Renal pelvis (tissue), 1 donor: ENCODE measurements at regions not wholly inside any gene's neighbourhood (a gene's known extent, or its start where the extent isn't known, plus 50 kb on each side); places are given as distances from the start of the nearest gene placed in this dataset.

ENCODE experiments used
- DNase-seq: peaks from one replicate; pipeline ENCODE4 v3.0.0-alpha.2; 2013

GRCh38 chr7:114755856-114756255 lies 166.0 kb upstream of the MDFIC start:
- no peak for DNase-seq

GRCh38 chr7:114758661-114759227 lies 163.2 kb upstream of the MDFIC start:
- no peak for DNase-seq

- no peak for DNase-seq
These were observed 162.4 kb upstream of the MDFIC start for GRCh38 chr7:114759347-114760062.

DNA sequence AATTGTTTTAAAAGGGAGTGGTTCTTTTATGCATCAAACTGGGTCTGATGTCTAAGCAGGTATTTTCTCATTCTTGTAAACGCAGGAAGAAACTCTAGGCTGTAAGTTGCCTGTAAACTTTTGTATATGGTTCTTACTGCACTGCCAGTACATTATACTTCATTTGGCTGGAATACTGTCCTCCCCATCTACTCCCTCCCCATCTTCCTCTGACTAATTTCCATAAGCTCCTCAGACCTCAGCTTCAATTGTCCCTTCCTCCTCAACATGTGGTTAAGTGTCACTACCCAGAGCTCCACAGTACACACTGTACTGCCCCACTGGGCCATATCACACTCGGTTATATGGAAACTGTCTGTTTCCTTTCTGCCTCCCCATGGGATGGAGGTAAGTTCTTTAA lies 161.4 kb upstream of the MDFIC start:
- DNase-seq = no peak

DNA sequence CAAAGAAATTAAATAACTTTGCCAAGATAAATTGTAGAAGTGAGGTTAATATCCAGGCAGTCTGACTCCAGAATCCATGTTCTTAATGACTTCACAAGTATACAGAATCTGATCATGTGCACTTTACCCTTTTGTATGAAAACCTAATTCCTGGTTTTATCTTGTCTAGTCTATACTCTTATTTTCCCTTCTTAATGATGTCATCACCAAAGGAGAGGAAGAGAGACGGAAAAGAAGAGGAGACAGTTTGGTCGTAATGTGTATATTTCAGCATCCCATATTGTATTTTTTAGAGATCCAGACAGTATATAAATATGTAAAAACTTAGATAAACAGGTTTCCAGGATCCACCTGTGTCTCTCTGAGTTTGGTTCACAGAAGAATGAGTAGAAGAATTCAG lies 159.9 kb upstream of the MDFIC start:
- no peak for DNase-seq

GRCh38 chr7:114765331-114766040 lies 156.4 kb upstream of the MDFIC start:
- no peak for DNase-seq

GRCh38 chr7:114766041-114766356 lies 155.9 kb upstream of the MDFIC start:
- no peak for DNase-seq

DNA sequence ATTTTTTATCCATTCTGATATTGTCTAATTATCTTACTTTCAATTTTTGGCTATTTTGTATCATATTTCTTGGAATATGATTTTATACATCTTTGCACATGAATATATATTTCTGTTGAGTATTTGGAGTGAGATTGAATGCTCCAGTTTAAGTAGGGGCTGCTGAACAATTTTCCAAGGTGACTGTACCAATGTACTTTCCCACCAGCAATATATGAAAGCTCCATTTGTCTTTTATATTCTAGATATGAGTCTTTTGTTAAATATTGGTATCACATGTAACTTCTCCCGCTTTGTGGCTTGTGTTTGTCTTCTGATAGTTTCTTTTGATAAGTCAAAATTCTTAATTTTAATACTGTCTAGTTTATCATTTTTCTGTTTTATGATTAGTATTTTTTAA lies 144.6 kb upstream of the MDFIC start:
- no peak for DNase-seq

DNA sequence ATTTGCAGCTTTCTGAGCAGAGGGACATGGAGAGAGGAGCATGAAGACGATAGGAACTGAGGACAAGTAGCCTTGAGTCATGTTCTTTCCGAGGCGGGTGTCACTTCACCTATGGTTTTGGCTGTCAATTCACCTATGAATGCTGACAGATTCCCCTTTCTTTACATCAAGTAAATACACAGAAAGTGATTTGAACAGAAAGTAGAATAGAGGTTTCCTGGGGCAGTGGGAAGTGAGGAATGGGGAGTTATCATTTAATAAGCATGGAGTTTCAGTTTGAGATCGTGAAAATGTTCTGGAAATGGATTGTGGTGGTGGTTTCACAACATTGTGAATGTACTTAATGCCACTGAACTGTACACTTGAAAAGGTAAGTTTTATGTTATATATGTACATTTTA lies 138.4 kb upstream of the MDFIC start:
- DNase-seq = no peak

GRCh38 chr7:114784177-114784576 lies 137.7 kb upstream of the MDFIC start:
- DNase-seq = no peak

DNA sequence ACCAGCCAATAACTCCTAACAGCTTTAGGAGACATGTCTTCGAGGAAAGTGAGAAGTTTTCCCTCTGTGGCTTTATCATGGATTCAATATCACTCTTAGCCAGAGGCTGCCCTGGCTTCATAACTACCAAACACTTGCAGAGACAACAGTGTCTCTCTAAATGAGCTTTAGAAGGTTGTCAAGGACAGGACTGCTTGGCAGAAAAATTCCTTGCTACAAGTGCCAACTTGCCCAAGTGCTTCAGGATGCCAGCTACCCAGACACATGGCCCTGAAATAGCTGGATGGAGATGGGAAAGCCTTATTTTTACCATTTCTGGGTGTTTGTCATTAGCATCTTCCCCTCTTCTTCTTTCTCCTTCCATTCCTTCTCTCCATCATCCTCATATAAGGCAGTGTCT lies 137.1 kb upstream of the MDFIC start:
- DNase-seq = no peak

GRCh38 chr7:114785496-114785895 lies 136.4 kb upstream of the MDFIC start:
- DNase-seq = no peak

DNA sequence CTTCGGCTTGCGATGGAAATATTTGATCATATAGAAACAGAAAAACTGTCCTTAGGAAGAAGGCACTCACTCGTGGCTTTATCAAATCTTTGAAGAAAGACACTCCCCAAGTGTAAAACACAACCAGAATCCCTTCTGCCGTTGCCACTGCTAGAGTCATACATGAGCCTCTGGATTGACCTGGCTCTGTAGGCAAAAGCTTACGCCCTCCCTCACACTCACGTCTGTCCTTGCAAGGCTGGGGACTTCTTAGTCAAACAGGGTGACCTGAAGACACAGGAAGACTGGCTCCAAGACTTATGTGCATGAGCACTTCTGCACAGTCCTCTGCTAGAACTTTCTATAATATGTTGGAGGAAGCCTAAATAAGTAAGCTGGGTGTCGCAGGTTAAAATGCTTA lies 135.4 kb upstream of the MDFIC start:
- DNase-seq = no peak

DNA sequence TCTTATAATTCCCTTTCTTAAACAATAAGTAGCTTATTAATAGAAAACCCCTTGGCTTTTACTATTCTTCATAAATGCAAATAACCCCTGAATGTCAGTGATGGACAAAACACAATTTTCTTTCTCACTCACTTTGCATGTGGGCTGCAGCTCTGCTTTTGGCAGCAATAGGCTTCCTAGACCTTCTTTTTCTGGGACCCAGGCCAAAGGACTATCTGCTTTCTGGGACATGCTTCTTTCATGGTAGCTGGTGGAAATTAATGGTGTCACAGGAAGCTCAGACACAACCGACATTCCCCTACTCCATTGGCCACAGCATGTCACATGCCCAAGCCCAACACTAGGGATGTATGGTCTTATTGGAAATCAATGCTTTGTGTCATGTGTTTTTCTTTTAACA lies 134.3 kb upstream of the MDFIC start:
- DNase-seq = no peak

DNA sequence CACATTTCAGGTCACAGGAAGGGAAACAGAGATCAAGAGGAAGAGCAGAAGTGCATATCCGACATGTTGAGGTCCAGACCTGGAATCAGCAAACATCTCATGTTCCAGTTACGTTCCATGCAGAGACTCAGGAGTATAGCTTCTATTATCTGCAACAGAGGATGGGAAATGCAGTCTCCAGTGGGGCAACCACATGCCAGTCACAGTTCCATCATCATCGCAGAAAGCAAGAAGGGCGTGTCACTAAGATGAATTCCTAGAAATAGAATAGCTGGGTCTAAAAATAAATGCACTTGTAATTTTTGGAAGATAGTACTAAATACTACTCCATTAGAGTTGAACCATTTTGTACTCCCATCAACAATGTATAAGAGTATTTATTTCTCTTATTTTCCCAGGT lies 133.2 kb upstream of the MDFIC start:
- no peak for DNase-seq

- no peak for DNase-seq
These were observed 132.7 kb upstream of the MDFIC start for GRCh38 chr7:114789161-114789560.

DNA sequence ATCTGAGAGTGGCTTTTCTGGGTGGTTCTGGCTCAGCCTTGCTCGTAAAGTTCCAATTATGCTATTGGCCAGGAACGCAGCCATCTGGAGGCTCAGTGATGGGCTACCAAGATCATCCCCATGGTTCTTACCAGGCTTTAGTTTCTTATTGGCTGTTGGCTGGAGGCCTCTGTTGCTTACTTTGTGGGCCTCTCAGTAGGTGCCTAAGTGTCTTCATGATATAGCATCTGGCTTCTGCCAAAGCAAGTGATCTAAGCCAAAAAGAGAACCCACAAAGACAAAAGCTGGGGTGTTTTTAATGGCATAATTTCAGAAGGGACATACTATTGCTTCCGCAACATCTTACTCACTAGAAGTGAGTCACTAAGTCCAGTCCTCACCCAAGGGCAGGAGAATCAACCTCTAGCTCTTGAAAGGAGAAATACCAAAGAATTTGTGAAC lies 132.0 kb upstream of the MDFIC start:
- no peak for DNase-seq

DNA sequence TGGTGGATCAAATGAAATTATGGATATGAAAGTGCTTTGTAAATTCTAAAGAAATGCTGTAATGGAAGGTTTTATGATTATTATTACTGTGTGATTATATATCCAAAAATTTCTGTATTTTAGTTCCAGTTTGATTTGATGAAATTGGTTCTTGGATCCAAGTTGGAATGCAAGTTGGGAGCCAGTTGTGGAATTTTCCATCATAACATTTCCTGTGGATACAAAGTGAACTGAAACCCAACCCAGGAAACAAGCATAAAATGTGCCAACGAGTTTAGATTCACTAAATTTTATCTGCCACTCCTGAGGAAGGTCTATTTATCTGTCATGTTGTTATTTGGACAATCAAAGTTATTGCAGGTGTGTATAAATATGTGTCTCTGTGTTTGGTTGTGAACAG lies 131.4 kb upstream of the MDFIC start:
- DNase-seq = no peak

DNA sequence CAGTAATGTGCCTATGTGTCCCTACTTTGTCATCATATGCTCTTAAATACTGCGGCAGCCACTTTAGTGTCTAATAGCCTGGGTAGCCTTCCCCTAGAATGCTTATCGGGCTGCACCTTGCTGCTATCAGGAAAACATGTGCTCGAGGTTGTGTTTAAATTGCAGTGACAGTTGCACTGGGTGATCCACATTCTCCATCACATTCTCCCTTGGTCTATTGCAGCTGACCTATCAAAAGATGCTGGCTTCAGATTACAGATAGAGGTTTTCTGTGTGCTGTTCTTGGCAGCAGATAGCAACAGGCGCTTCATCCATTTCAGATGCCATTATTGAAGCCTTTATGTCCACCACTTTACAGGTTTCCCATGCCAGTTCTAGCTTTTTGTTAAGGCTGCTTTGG lies 130.1 kb upstream of the MDFIC start:
- no peak for DNase-seq

DNA sequence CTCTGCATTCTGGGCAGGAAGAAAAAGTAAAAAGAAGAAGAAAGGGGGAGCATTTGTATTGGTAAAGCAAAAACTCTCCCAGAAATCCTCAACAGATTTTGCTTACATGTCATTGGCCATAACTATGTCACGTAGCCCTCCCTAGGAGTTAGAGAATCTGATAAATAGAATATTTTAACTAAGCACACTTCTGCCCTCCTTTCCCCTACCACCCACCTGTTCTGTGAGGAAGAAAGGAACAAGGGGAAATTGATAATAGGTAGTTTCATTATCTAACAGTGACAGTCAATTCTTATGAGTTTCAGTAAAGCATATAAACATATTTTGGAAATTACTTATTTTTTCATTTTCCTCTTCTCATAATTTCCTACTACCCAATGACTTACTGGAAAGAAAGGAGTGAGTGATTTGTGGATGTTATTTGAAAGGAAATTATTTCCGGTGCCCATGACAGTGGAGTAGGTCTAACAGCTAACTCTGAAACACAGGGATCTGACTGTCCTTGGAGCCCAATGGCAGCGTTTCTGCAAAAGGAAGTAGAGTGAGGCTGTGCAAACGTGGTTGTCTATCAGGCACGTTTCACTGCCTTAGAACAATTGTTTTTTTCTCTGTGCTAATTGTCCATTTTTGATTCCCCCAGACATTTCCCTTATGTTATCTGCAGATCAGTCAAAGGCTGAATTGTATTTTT lies 128.6 kb upstream of the MDFIC start:
- DNase-seq = no peak

DNA sequence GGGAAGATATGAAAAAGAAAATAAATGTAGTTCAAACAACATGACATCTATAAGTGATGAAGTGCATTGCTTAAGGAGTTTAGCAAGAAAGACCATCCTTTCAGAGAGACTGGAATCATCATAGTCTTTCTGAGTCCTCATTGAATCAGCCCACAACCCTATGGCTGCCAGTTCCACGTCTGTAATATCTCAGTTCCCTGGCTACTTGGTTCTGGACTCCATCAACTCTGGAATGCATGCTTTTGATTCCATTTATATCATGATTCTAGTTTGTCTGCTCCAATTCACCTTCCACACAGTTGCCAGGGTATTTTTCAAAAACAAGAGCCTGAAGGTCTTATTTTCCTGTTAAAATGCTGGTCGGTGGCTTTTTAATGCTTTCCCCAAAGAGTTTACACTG lies 126.4 kb upstream of the MDFIC start:
- DNase-seq = no peak

- no peak for DNase-seq
These were observed 122.3 kb upstream of the MDFIC start for GRCh38 chr7:114799628-114800028.

GRCh38 chr7:114802632-114803031 lies 119.3 kb upstream of the MDFIC start:
- DNase-seq = no peak
